ENCODE measurements at regions not wholly inside any gene's neighbourhood (a gene's known extent, or its start where the extent isn't known, plus 50 kb on each side); places are given as distances from the start of the nearest gene placed in this dataset.
"Not testable (repeated sequence)": the region's sequence is repeated elsewhere in the genome, so short reads cannot be mapped to it uniquely, and the experiment has no call there.

DNA sequence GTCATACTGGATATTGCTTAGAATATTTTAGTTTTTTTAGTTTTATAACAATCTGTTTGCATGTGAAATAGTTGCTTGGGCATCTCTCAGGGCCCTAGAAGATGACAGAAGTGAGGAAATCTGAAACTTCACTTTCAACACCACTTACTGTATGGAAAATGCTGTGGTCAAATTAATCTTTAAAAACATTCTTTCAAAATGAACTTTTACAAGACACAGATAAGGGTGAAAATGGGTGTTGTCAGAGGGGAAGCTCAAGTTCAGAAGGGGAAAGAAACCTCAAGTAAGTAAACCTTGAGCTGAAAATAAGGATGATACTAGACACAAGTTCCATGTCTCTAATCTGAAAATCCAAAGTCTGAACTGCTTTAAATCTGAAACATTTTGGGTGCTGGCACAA is 1840.1 kb upstream of the RAG2 start:
- no peak for DNase-seq (ENCODE audit: low read depth)

DNA sequence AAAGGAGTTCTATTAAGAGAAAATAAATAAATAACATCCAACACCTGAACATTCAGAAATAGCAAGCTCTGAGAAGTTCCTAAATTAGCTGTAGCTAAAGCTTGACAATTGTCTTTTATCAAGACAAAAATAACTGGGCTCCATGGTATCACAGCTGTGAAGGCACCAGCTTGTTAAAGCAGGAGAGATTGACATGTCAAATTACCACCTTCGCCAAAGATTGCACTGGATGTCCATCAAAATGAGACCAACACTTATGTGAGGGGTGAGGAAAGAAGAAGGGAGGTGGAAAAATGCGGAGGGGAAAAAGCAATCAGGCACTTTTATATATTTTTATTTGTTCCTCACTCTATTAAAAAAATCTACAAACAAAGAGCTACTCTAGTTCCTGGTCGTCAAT is 1827.5 kb upstream of the RAG2 start:
- no peak for DNase-seq (ENCODE audit: low read depth)

DNA sequence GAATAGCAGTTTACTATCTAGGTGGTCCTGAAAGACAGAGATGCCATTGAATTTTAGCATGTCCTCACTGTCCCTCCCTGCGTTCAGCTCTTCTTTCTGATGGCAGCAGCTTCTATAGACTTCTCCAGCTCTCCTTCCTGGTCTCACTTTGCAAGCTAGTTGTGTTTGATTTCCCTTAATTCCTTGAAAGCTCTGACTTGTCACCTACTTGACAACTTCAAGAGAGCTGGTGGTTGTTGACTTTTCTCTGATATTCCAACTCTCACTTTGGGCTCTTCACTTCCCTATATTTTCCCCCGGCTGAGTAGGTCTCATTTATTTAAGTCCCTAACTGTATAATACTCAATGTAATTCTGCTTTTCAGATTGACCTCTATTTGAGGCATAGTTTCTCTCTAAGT is 1825.0 kb upstream of the RAG2 start:
- no peak for DNase-seq (ENCODE audit: low read depth)

DNA sequence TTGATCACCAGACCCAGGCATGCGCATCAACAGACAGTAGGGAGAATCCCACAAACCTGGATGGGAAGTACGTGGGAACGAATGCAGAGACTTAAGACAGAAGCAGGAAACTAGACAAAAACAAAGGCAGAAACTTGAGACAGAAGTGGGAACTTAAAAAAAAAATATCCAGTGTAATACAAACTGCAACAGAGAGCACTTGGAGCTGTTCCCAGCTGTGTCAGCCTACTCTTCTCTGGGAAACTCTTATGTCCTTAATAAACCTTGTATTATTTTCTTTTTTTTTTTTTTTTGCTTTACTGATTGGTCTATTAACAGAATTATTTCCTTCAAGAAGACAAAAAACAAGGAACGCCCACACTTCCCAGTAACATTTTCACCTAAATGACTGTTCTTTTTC is 1818.1 kb upstream of the RAG2 start:
- no peak for DNase-seq (ENCODE audit: low read depth)

DNA sequence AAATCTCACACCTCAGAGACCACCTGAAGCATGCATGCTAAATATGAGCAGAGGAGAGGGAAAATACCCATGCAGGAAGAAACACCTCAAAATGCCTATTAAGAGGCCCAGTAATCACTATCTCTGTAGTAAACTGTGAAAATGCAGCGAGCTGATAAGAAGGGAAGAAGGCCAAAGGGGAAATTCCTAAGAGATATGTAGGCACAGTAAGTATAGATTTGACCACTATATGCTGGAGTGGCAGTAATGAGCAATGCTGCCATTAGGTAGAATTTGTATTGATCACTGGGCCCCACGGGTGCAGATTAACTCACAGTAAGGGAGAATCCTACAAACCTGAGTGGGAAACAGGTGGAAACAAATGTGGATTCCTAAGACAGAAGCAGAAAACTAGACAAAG is 1813.1 kb upstream of the RAG2 start:
- no peak for DNase-seq (ENCODE audit: low read depth)

DNA sequence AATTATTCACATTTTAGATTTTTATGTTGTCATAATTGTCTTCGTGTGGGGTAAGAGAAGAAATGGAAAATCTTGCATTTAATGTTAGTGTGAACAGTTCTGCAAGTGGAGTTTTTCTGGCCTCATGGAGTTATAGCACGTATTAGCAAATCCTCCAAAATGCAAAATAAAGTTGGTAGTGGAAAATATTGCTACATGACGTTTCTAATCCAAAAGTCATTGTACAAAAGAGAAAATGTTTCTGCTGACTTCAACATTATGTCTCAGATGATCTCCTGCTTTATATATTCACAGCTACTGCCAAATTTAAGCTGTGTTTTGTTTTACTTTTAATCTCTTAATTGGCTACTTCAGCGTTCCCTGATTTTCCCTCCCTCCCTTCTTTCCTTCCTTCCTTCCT is 1804.0 kb upstream of the RAG2 start:
- no peak for DNase-seq (ENCODE audit: low read depth)

DNA sequence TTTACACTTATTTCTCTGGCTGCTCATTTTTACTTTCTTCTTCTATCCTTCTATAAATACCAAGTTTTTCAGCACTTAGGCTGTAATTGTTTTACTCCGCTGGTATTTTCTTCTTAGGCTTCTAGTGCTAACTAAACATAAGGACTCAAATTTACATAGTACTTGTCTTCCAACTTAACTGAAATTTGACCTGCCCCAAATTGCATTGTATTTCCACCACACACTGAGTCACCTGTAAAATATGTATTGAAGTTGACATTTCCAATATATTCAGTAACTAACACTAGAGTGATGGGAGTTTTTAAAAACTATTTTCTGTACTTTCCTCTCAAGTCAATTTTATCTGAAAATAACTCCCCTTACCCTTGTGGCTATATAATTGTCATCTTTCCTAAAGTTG is 1794.1 kb upstream of the RAG2 start:
- DNase-seq (ENCODE audit: low read depth) = no peak

DNA sequence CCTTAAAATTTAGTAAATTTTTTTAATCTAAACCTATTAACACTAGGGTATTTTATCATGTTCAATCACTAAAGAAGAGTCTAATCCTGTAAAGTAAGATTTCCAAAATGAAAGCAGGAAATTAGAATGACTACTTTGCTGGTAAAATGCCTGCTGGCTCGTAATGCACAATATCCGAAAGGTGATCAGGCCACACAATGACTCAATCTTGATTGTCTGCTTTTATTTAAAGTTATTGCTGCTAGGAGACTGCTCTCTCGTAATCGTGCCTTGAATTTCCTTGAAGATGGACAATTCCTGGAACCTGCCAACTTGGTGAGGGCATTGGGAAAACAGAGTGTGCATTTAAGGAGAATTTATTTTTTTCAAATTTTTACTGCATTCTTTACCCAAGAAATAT is 1786.5 kb upstream of the RAG2 start:
- DNase-seq (ENCODE audit: low read depth) = no peak

DNA sequence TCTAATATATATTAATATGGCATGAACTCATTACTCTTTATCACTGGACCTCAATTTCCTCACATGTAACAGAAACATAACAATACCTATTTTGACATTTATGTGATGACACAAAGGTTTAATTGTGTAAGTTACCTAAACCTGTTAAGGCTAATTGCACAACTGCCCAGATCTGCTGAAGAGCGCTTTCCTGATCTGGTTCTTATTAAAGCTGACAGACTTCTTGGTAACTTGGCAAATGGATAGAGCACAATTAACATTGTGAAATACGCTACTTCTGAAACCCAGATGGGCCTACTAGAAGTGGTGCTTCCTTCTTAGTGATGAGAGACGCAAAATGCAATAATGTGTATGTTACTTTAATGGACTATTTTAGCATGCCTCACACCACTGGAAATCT is 1767.2 kb upstream of the RAG2 start:
- no peak for DNase-seq (ENCODE audit: low read depth)

DNA sequence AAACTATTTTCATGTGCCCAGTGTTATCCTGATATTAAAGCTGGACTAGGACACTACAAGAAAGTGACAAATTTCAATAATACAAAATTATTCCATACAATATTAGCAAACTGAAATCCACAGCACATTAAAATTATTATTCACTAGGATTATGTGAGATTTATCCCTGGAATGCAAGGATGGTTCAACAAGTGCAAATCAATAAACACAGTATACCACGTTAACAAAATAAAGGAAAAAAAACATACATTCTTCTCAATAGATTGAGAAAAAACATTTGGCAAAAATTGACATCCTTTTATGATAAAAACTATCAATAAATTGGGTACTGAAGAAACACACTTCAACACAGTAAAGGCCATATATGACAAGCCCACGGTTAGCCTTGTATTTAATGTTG is 1758.2 kb upstream of the RAG2 start:
- DNase-seq (ENCODE audit: low read depth) = no peak

DNA sequence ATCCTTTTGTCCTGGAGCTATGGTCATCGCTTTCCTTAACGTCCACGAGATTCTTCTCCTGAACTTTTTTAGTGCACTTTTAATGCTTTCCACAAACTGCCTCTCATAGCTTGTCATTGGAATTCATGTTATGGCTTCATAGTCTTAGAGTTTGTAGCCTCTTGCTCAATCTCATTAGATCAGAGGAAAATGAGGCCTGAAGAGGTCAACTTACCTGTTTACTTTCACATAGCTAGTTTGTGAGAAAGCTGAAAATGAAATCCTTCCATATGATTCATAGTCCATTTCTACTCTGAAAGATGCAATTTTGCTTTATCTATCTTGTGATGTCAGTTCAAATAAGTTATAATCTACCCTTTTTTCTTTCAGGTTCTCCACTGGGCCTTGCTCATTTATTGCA is 1747.2 kb upstream of the RAG2 start:
- no peak for DNase-seq (ENCODE audit: low read depth)

DNA sequence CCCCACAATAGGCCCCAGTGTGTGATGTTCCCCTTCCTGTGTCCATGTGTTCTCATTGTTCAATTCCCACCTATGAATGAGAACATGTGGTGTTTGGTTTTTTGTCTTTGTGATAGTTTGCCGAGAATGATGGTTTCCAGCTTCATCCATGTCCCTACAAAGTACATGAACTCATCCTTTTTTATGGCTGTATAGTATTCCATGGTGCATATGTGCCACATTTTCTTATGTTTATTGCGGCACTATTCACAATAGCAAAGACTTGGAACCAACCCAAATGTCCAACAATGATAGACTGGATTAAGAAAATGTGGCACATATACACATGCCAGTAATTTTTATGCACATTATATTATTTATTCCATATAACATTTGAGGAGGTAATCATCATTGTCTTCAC is 1743.6 kb upstream of the RAG2 start:
- DNase-seq (ENCODE audit: low read depth) = not testable (repeated sequence)

DNA sequence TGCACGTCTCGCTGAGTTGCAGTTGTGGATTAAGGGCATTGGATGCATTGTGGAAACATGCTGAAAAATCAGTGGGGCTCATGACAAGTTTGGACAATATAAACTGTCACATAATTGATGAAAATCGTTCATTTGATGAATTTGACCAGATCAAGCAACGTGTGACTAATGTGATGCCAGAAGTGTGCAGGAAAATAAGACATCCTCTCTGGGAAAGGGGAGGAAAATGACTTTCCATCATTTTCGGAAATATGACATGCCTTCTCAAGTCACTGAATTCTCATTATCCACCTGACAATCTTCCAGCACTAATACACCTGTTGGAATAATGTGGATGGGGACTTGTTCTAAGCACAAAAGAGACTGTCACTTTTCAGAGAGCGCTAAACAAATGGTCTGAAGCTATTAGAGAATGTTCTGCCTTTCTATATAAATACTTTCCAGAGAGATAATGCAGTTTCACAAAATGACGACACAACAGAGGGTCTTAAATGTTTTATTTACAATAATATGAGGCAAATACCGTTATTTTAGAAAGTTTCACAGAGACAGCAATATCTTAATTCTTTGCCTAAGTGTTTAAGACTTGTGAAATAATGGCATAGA is 1741.9 kb upstream of the RAG2 start:
- no peak for DNase-seq (ENCODE audit: low read depth)

DNA sequence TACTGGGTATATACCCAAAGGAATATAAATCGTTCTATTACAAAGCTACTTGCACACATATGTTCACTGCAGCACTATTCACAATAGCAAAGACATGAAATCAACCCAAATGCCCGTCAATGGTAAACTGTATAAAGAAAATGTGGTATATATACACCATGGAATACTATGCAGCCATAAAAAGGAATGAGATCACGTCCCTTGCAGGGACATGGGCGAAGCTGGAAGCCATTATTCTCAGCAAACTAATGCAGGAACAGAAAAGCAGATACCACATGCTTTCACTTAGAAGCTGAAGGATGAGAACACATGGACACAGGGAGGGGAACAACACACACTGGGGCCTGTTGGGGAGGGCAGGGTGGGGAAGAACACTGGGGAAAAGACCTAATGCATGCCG is 1740.0 kb upstream of the RAG2 start:
- DNase-seq (ENCODE audit: low read depth) = not testable (repeated sequence)

DNA sequence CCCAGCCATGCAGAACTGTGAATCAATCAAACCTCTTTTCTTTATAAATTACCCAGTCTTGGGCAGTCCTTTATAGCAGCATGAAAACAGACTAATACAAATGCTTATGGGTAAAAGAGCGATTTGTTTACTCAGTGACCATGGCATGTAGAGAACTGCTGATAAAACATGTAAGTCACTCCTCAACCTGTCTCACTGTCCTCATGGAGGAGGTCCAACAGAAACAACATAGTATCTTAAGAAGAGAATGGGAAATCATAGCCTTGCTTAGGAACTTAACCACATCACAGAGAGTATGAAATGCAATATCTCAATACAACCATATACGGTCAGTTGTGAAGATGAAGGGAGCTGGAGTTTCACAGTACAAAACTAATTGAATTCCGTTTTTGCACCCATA is 1734.0 kb upstream of the RAG2 start:
- DNase-seq (ENCODE audit: low read depth) = no peak

DNA sequence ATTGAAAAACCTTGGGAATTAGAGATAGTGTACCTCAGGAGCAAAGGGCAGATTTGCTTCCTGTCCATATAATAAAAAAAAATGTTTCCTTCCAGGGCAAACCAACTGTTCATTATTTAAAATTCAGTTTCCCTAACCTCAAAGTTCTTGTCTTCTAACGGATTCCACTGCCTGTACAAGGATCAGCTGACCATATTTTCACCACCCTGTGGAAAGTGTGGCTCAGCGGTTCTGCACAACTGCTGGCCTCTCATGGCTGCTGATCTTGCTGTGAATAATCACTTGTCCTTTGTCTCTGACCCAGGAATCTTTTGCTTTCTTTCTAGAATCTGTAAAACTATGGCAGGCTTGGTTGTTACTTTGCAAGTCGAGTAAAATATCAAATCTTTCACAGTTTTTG is 1732.5 kb upstream of the RAG2 start:
- no peak for DNase-seq (ENCODE audit: low read depth)

DNA sequence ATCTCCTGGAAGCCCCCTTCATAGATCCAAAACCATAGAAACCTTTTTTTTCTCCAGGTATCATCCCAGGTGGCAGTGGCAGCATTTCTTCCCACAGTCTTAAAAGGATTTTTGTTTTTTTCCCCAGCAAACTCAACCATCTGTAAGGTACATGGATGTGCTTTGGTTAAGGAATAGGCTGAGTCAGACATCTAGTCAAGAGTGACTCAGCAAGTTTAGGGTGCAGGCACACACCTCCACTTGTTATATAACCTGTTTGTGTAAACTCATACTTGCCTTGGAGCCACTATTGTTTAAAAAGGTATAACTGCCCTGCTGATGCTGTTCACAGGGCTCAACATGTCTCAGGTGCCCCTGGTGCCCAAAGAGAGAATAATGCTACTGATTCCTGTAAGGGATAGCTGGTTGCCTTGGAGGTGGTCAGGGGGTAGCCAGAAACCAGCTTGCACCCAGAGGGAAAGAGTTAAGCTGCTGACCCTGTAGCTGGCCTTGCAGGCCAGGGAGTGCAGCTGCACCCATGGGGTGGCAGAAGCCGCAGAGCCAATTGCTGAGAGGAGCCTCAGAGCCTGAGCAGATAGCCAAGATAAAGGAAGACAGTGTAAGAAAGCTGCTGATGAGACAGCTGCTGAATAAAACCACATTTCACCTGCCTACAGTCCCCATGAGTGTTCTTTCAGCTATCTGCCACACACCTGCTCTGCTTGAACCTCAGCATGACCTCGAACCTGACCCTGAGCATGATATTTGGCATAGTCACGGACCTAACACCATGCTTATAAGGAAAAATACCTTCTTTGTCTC is 1726.1 kb upstream of the RAG2 start:
- no peak for DNase-seq (ENCODE audit: low read depth)

DNA sequence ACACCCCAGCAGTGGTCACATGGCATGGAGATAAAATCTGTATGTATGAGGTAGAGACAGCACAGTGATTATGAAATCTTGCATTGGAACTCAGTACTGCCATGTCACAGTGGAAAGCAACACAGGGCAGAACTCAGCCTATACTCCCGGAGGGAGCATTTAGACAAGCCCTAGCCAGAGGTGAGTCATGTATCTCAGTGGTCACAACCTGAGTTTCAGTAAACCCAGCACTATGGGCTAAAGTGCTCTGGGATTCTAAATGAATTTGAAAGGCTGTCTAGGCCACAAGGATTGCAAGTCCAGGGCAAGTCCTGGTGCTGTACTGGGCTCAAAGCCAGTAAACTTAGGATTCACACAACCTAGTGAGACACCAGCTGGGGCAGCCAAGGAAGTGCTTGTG is 1717.1 kb upstream of the RAG2 start:
- no peak for DNase-seq (ENCODE audit: low read depth)

DNA sequence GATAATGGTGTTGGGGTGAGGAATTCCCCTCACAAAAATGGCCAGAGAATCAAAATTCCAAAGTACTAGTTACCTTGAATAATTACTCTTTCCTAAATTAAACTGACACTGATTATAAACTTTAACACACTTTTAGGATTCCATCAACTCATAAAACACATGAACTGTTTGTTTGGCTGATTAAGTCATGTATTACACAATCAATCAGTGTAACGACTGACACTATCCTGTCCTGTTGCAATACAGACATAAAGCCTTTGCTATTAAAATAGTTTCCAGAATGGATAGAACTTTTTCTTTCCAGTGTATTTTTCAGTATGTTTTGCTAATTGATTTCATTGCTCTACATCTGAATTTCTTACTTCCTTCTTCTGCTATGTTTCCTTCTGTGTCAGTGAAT is 1709.4 kb upstream of the RAG2 start:
- no peak for DNase-seq (ENCODE audit: low read depth)

DNA sequence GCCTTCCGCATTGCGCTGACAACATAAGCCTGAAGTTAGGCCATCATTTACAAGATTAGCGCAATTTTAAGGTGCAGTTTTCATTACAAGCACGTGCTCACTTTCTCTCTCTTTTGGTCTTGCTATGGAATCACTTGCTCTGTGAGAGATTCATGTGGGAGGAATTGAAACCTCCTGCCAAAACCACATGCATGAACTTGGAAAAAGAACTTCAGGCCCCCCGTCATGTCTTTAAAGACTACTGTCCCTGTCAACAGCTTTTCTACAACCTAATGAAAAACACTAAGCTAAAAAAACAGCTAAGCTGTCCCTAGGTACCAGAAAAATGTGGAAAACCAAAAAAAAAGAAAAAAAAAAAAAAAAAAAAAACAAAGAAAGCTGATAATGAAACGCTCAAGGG is 1707.6 kb upstream of the RAG2 start:
- DNase-seq (ENCODE audit: low read depth) = no peak

DNA sequence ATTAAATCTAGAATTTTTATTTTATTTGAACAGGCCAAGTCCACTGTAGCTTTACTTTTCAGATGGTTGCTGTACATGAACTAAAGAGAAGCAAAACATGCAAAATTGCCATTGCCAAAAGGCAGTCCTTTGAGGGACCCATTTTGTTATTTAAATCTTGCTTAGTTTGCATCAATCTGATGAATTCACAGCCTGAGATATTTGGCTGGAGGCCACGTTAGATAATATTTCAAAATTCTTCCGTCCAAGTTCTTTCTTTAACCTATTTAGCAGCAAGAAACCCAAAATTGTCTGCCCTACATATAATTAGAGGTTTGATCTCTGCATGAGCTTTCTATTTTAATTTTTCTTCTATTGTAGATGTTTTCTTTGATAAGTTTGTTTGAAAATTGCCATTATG is 1706.9 kb upstream of the RAG2 start:
- no peak for DNase-seq (ENCODE audit: low read depth)

DNA sequence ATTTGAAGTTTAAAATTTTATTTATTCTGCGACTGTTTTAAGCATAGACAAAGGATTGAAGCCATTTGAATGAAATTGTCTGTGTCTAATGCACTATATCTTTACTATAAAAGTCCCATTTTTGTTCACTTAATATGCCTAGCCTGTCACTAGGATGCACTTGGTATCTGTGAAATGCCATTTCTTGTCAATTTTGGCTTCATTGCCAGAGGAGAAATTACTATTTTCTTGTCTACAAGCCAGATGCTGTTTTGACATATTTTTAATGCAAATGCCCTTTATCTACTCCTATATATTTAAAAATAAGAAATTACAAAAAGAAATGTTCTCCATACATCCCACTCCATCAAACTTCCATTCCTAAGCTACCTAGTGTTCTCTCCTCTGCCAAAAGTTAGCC is 1704.5 kb upstream of the RAG2 start:
- DNase-seq (ENCODE audit: low read depth) = no peak

DNA sequence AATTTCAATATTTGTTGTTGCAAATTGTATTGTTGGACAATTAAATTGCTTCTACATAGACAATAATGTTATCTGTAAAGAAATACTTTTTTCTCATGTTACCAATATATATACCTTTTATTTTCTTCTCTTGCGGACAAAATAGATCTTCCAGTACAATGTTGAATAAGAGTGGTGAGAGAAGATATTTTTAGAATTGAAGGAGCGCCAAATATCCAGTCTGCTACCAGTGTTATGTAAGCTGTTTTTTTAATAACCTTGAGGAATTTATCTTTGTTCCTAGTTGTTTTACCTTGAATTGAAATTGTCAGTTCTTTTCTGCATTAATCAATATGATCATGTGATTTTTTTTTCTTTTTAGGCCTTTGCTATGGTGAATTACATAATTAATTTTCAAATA is 1702.5 kb upstream of the RAG2 start:
- DNase-seq (ENCODE audit: low read depth) = no peak

DNA sequence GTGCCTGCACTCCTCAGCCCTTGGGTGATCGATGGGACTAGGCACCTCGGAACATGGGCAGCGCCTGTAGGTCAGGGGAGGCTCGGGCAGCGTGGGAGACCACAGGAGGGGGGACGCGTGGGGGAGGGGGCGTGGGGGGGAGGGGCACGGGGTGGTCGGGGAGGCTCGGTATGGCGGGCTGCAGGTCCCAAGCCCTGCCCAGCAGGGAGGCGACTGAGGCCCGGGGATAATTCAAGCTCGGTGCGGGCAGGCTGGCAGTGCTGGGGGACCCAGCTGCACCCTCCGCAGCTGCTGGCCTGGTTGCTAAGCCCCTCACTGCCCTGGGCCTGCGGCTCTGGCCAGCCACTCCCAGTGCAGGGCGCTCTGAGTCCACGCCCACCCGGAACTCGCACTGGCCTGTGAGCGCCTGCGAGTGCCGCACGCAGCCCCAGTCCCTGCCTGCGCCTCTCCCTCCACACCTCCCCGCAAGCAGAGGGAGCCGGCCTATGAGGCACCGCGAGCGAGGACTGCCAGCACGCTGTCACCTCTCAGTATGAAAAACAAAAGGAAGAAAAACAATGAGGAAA is 1698.3 kb upstream of the RAG2 start:
- DNase-seq (ENCODE audit: low read depth) = no peak
